Bronchial epithelial cell (primary cell): ENCODE measurements at regions not wholly inside any gene's neighbourhood (a gene's known extent, or its start where the extent isn't known, plus 50 kb on each side); places are given as distances from the start of the nearest gene placed in this dataset.

Experiments
- DNase-seq: peaks from one replicate; pipeline ENCODE4 v3.0.0-alpha.2; 2010; ENCODE audit warnings: low read depth
- FAIRE-seq: peaks from 2 replicates; lab custom pipeline; 2011; peaks lifted over from hg19 to GRCh38; lab: Jason Lieb, UNC
- H3K27me3 ChIP-seq: 2 replicates; pipeline ENCODE4 v1.5.1; 2011; ENCODE audit warnings: low read length; ENCODE audit not compliant: control insufficient read depth, insufficient read depth
- H3K36me3 ChIP-seq: 2 replicates; pipeline ENCODE4 v1.5.1; 2011; ENCODE audit warnings: low read length; ENCODE audit not compliant: control insufficient read depth, insufficient read depth
- H3K4me3 ChIP-seq: 2 replicates; pipeline ENCODE4 v1.5.1; 2011; ENCODE audit warnings: mild to moderate bottlenecking, low read depth, low read length, control low read depth
- CTCF ChIP-seq: IDR thresholded peaks from 2 replicates; pipeline ENCODE4 v1.5.1; 2011; ENCODE audit warnings: mild to moderate bottlenecking, moderate library complexity, low read length, control low read depth, inconsistent platforms; ENCODE audit not compliant: insufficient read depth, severe bottlenecking

- no peaks in the 10 kb centered on the region for H3K36me3 ChIP-seq
- H3K27me3 ChIP-seq, result no peaks in the 10 kb centered on the region
- no peak overlapping the region for H3K4me3 ChIP-seq
- DNase-seq (no peak), FAIRE-seq (no peak)
- no peak for TF ChIP-seq CTCF
Measured at GRCh38 chr12:46934374-46935111, 108.7 kb upstream of the SLC38A4 start.

- H3K27me3 ChIP-seq, result no peaks in the 10 kb centered on the region
- FAIRE-seq, result no peak
- no peaks in the 10 kb centered on the region for H3K36me3 ChIP-seq
- TF ChIP-seq CTCF, result no peak
- DNase-seq, result no peak
- no peak overlapping the region for H3K4me3 ChIP-seq
Measured at GRCh38 chr12:46935271-46935847, 109.6 kb upstream of the SLC38A4 start.

GRCh38 chr12:46936042-46936441 lies 110.2 kb upstream of the SLC38A4 start:
- no peaks in the 10 kb centered on the region for H3K27me3 ChIP-seq
- FAIRE-seq, result no peak
- TF ChIP-seq CTCF, result no peak
- DNase-seq, result no peak
- no peaks in the 10 kb centered on the region for H3K36me3 ChIP-seq
- no peak overlapping the region for H3K4me3 ChIP-seq

GRCh38 chr12:46938071-46938678 lies 112.4 kb upstream of the SLC38A4 start:
- no peak for TF ChIP-seq CTCF
- Histone ChIP-seq H3K4me3 (no peak overlapping the region), H3K27me3 (no peaks in the 10 kb centered on the region), H3K36me3 (no peaks in the 10 kb centered on the region)
- DNase-seq, result peak; percentile 23
- FAIRE-seq, result no peak

GRCh38 chr12:46941981-46942380 lies 116.2 kb upstream of the SLC38A4 start:
- no peak for FAIRE-seq

More at GRCh38 chr12:46941981-46942380, 116.2 kb upstream of the SLC38A4 start:
- no peak for DNase-seq
- no peak for TF ChIP-seq CTCF
- H3K36me3 ChIP-seq, result no peaks in the 10 kb centered on the region
- H3K27me3 ChIP-seq, result no peaks in the 10 kb centered on the region
- no peak overlapping the region for H3K4me3 ChIP-seq
